ENCODE measurements at regions not wholly inside any gene's neighbourhood (a gene's known extent, or its start where the extent isn't known, plus 50 kb on each side); places are given as distances from the start of the nearest gene placed in this dataset.
A peak's percentile ranks its signal among the peaks of the same experiment; 100 is the strongest.

DNA sequence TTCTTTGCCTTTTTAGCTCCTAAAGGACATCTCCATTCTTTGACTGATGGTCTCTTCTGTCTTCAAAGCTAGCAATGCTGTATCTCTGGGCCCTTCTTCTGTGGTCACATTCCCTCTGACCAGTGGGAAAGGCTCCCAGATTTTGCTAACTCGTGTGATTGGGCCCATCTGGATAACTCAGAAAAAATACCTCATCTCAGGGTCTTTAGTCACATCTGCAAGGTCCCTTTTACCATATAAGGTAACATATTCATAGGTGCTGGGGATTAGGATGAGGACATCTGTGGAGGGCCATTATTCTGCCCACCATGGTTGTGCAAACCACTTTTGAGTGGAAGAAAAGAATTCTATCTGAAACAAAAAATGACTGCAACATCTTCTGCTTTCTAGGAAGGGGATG, 76.3 kb upstream of the MAMDC2 start:
- 74 to 78% methylated on average over 1 of the region's 1 CpG for WGBS, 2 donors
- intact Hi-C loops (cut with DNase I; ENCODE audit: low total_unique reads), result no loop called here
- no peak overlapping the region for H3K4me3 ChIP-seq (ENCODE audit: low read depth, poor library complexity, severe bottlenecking)
- no peak for DNase-seq (ENCODE audit: low spot score in 2 of 2)
- TF ChIP-seq, protein P1, sequence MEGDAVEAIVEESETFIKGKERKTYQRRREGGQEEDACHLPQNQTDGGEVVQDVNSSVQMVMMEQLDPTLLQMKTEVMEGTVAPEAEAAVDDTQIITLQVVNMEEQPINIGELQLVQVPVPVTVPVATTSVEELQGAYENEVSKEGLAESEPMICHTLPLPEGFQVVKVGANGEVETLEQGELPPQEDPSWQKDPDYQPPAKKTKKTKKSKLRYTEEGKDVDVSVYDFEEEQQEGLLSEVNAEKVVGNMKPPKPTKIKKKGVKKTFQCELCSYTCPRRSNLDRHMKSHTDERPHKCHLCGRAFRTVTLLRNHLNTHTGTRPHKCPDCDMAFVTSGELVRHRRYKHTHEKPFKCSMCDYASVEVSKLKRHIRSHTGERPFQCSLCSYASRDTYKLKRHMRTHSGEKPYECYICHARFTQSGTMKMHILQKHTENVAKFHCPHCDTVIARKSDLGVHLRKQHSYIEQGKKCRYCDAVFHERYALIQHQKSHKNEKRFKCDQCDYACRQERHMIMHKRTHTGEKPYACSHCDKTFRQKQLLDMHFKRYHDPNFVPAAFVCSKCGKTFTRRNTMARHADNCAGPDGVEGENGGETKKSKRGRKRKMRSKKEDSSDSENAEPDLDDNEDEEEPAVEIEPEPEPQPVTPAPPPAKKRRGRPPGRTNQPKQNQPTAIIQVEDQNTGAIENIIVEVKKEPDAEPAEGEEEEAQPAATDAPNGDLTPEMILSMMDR (IDR thresholded peaks at IDR 0.05), result no peak
- TF ChIP-seq POLR2A (IDR thresholded peaks at IDR 0.05), result no peak

DNA sequence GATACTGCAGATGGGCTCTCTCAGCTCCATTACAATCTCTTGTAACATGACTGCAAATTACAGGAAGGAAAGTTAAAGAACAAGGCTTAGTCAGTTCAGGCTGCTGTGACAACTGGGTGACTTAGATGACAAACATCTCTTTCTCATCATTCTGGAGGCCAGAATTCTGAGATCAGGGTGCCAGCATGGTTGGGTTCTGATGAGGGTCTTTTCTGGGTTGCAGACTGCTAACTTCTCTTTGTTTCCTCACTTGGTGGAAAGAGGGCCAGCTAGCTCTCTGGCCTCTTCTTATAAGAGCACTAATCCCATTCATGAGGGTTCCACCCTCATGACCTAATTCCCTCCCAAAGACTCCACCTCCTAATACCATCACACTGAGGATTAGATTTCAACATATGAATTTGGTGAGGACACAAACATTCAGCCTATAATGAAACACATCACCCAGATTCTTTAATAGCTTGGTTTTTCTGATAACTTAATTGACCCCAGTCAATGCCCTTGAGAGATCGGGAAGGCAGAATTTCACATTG, 73.6 kb upstream of the MAMDC2 start:
- TF ChIP-seq, protein P1 (IDR thresholded peaks at IDR 0.05), result no peak
- TF ChIP-seq POLR2A (IDR thresholded peaks at IDR 0.05), result no peak
- DNase-seq (ENCODE audit: low spot score in 2 of 2), result no peak
- no peak overlapping the region for H3K4me3 ChIP-seq (ENCODE audit: low read depth, poor library complexity, severe bottlenecking)
- 86 to 100% methylated on average over 1 of the region's 1 CpG for WGBS, 2 donors
- intact Hi-C loops (cut with DNase I; ENCODE audit: low total_unique reads), result loop anchor here (5.0 kb wide), 1 partner anchor 142 kb away; no protein-coding TSS in a partner anchor

DNA sequence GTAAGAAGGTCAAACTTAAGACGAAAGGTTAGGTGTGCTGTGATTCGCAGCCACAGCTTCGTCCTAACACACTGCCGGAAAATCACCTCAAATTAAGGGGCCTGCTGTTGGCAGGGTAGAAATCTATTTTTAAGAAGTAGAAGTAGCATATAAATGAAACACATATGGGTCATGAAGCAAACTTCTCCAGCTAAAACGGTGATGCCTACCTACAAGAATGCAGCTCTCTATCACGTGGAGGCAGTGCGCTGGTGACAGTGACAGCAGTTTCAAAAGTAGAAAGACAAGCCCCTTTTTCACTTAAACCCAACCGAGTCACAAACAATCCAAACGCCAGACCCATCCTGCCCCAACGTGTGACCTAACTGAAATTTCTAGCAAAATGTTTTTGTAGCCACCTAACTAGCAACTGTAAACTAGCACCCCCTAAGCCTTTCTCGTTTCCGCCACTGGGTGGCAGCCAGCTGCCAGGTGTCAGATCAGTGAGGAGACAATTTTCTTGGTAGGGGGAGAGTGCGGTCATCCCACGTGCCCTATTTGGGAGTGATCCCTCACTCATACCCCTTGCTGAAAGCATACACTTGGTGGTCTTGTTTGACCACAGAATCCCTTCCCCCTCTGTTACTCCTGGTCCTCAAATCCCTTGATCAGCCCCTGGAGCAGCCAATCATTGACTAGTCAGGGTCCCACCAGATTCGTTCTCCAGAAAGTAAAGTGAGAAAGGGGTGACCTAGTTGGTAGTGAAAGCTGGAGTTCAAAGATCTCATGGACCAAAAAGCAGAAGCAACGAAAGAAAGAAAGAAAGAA, 71.8 kb upstream of the MAMDC2 start:
- DNase-seq (ENCODE audit: low spot score in 2 of 2), result peak; percentile 72 to 95
- H3K4me3 ChIP-seq (ENCODE audit: low read depth, poor library complexity, severe bottlenecking), result no peak overlapping the region
- WGBS, 2 donors, result 40 to 41% methylated on average over 16 of the region's 16 CpGs
- intact Hi-C loops (cut with DNase I; ENCODE audit: low total_unique reads), result loop anchor here (5.0 kb wide), 1 partner anchor 140 kb away; no protein-coding TSS in a partner anchor
- TF ChIP-seq, protein P1 (IDR thresholded peaks at IDR 0.05), result peak in 1 of 3 donors; percentile 71
- TF ChIP-seq POLR2A (IDR thresholded peaks at IDR 0.05), result no peak

DNA sequence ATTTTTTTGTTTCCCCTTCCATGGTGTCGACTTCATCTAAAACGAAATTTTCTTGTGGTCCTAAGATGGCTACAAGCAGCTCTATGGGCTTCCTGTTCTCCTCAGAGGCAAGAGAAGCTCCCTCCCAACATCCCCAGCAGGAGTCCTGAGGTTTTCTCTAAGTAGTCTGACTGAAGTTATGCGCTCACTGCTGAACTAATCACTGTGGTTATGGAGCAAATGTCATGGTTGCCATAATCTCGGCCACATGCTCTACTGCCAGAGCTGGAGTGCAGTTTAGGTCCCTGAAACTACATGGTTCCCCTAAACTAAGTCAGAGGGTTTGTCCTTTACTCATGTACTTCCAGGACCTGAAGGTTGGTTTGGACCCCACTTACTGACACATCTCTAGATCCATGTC, 68.0 kb upstream of the MAMDC2 start:
- TF ChIP-seq, protein P1 (IDR thresholded peaks at IDR 0.05), result no peak
- TF ChIP-seq POLR2A (IDR thresholded peaks at IDR 0.05), result no peak
- 81 to 84% methylated on average over 4 of the region's 4 CpGs for WGBS, 2 donors
- no peak for DNase-seq (ENCODE audit: low spot score in 2 of 2)
- H3K4me3 ChIP-seq (ENCODE audit: low read depth, poor library complexity, severe bottlenecking), result no peak overlapping the region
- intact Hi-C loops (cut with DNase I; ENCODE audit: low total_unique reads), result no loop called here

DNA sequence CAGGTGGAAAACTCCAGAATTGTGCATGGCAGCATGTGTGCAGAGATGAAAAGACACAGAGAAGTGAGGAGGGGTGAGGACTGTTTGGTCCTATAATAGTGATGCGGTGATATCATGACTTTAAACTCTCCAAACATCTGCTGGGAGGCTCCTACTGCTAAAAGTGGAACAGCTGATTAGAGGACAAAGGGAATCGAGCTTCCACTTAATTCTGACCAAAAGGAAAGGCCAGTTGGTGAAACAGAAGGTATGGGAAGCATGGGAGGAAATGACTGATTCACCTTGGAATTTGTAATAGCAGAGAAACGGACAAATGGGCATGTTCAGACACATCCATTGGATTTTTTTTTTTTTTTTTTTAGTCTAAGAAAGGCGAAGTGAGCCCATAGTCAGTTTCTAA, 67.5 kb upstream of the MAMDC2 start:
- DNase-seq (ENCODE audit: low spot score in 2 of 2), result no peak
- WGBS, 2 donors, result 39 to 54% methylated on average over 4 of the region's 4 CpGs
- H3K4me3 ChIP-seq (ENCODE audit: low read depth, poor library complexity, severe bottlenecking), result no peak overlapping the region
- TF ChIP-seq, protein P1 (IDR thresholded peaks at IDR 0.05), result no peak
- no peak for TF ChIP-seq POLR2A (IDR thresholded peaks at IDR 0.05)
- intact Hi-C loops (cut with DNase I; ENCODE audit: low total_unique reads), result no loop called here
